ENCODE measurements at regions not wholly inside any gene's neighbourhood (a gene's known extent, or its start where the extent isn't known, plus 50 kb on each side); places are given as distances from the start of the nearest gene placed in this dataset.

DNA sequence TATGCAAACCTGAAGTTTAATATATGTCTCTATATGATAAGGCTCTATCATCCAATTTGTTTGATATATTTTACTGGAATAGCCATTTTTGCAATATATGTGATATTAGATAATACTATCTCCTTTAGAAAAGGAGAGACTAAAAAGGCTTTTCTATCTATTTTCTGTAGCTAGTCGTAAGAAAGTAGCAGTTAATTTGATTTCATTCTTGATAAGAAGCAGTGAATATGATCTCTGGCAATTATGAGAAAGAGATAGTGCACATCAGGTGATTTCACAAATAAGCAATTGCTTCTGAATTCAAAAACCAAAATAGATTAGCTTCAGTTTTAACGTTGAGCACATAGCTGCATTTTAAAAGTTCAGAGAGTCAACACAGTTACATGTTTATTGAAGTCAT lies 1318.4 kb downstream of the CDH8 start:
- no peak for DNase-seq
- TF ChIP-seq, protein P1, sequence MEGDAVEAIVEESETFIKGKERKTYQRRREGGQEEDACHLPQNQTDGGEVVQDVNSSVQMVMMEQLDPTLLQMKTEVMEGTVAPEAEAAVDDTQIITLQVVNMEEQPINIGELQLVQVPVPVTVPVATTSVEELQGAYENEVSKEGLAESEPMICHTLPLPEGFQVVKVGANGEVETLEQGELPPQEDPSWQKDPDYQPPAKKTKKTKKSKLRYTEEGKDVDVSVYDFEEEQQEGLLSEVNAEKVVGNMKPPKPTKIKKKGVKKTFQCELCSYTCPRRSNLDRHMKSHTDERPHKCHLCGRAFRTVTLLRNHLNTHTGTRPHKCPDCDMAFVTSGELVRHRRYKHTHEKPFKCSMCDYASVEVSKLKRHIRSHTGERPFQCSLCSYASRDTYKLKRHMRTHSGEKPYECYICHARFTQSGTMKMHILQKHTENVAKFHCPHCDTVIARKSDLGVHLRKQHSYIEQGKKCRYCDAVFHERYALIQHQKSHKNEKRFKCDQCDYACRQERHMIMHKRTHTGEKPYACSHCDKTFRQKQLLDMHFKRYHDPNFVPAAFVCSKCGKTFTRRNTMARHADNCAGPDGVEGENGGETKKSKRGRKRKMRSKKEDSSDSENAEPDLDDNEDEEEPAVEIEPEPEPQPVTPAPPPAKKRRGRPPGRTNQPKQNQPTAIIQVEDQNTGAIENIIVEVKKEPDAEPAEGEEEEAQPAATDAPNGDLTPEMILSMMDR (IDR thresholded peaks at IDR 0.05; ENCODE audit: low read depth, low read length): no peak
- Histone ChIP-seq H3K9me3 (ENCODE audit: severe bottlenecking) (no peaks in the 10 kb centered on the region), H3K36me3 (no peaks in the 10 kb centered on the region), H3K27ac (no peak overlapping the region), H3K4me3 (ENCODE audit: low read depth, low read length) (no peak overlapping the region), H3K27me3 (ENCODE audit: insufficient read depth, low read depth, severe bottlenecking) (no peaks in the 10 kb centered on the region)

DNA sequence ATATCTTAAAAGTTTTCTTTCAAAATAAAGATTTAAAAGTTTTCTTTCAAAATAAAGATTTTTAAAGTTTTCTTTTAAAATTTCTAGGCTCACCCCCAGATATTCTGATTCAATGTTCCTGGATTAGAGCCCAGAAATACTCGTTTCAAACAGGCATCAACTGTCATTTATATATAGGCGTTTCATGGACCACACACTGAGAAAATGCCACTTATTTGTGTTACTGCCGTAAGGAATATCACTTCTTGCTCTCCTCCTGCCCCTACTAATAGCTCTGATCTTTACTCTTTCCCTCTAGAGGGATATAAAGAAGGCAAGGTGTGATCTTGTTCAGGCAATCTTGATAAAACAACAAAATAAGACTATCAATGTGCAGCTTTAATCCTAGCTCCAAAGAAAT lies 1324.1 kb downstream of the CDH8 start:
- no peak for DNase-seq
- Histone ChIP-seq H3K4me3 (ENCODE audit: low read depth, low read length) (no peak overlapping the region), H3K9me3 (ENCODE audit: severe bottlenecking) (no peaks in the 10 kb centered on the region), H3K27me3 (ENCODE audit: insufficient read depth, low read depth, severe bottlenecking) (no peaks in the 10 kb centered on the region), H3K27ac (no peak overlapping the region), H3K36me3 (no peaks in the 10 kb centered on the region)
- TF ChIP-seq, protein P1 (IDR thresholded peaks at IDR 0.05; ENCODE audit: low read depth, low read length): no peak

DNA sequence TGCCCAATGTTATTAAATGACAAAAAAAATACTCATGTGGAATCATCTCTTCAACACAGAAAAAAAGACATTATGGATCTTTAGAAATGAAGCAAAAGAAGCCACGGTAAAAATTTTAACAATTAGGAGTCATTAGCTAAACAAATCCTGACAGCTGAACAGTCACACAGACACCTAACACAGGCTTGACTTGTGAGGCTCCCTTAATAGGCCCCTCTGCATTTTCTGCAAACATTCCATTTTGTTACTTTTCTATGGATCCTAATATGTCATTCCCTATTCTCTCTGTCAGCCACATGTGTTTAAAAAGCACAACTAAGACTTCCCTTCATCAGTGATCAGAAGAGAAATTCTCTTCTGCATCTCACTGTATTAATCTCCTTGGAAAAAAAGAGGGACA lies 1331.5 kb downstream of the CDH8 start:
- TF ChIP-seq, protein P1 (IDR thresholded peaks at IDR 0.05; ENCODE audit: low read depth, low read length): no peak
- Histone ChIP-seq H3K9me3 (ENCODE audit: severe bottlenecking) (no peaks in the 10 kb centered on the region), H3K27me3 (ENCODE audit: insufficient read depth, low read depth, severe bottlenecking) (no peaks in the 10 kb centered on the region), H3K36me3 (no peaks in the 10 kb centered on the region), H3K27ac (no peak overlapping the region), H3K4me3 (ENCODE audit: low read depth, low read length) (no peak overlapping the region)
- DNase-seq: no peak

DNA sequence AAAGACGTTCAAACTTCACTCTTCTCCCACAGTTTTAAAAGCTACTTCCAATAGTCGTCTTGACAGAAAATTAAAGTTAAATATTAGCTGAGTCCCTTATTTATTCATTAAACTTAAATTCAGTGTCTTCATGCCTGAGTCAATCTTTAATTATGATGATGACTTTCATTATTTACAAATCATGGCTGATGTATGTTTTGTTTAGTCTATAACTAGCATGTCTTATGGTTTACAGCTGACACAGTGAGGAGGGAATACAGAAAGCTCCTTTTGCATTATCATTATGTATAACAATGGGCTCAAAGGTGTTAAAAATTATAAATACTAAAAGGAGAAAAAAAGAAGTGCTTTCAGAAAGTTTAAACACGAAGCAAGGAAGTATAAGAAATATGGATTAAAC lies 1333.1 kb downstream of the CDH8 start:
- no peaks in the 10 kb centered on the region for H3K36me3 ChIP-seq
- no peaks in the 10 kb centered on the region for H3K9me3 ChIP-seq (ENCODE audit: severe bottlenecking)
- TF ChIP-seq, protein P1 (IDR thresholded peaks at IDR 0.05; ENCODE audit: low read depth, low read length): no peak
- no peak for DNase-seq
- H3K27me3 ChIP-seq (ENCODE audit: insufficient read depth, low read depth, severe bottlenecking): no peaks in the 10 kb centered on the region
- no peak overlapping the region for H3K27ac ChIP-seq
- H3K4me3 ChIP-seq (ENCODE audit: low read depth, low read length): no peak overlapping the region

DNA sequence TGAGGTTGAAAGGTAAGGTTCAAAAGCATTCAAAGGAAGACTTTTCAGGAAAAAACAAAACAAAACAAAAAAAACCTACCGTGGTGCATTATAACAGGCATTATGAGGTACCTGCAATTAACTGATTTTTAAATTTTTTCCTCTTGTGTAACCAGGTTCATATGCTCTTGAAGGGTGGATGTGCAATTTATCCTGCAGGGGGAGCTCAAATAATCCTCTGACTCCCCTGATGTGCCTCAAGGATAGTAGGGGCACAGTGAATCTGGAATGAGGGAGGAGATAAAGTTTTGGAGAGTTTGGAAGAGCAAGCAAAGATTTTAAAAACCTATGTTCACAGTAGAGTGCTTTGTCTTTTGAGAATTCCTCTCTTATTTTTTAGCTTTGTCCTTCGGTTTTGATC lies 1349.4 kb downstream of the CDH8 start:
- DNase-seq: no peak
- Histone ChIP-seq H3K27ac (no peak overlapping the region), H3K4me3 (ENCODE audit: low read depth, low read length) (no peak overlapping the region), H3K9me3 (ENCODE audit: severe bottlenecking) (no peaks in the 10 kb centered on the region), H3K27me3 (ENCODE audit: insufficient read depth, low read depth, severe bottlenecking) (no peaks in the 10 kb centered on the region), H3K36me3 (no peaks in the 10 kb centered on the region)
- TF ChIP-seq, protein P1 (IDR thresholded peaks at IDR 0.05; ENCODE audit: low read depth, low read length): no peak

DNA sequence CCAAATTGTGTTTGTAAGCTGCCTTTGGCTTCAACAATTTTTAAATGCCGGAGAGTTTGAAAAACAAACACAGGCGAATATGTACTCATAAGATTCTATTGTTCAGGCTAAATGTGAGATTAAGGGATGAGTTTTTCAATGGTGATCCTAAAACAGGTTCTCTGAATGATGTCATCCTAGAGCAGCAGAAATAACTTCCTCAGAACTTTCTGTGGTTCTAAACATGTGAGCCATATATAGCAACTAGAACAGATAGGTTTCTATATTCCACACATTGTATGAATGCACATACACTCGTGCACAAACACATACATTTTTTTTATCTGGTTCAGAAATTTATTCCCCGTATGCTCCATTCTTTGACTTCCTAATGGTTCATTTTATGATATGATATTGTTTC lies 1352.2 kb downstream of the CDH8 start:
- H3K27ac ChIP-seq: no peak overlapping the region
- no peaks in the 10 kb centered on the region for H3K36me3 ChIP-seq
- H3K27me3 ChIP-seq (ENCODE audit: insufficient read depth, low read depth, severe bottlenecking): peaks cover 2% of the 10 kb centered on the region
- no peaks in the 10 kb centered on the region for H3K9me3 ChIP-seq (ENCODE audit: severe bottlenecking)
- DNase-seq: no peak
- H3K4me3 ChIP-seq (ENCODE audit: low read depth, low read length): no peak overlapping the region
- TF ChIP-seq, protein P1 (IDR thresholded peaks at IDR 0.05; ENCODE audit: low read depth, low read length): no peak

Data from WERI-Rb-1 (cell line).